ENCODE measurements at regions not wholly inside any gene's neighbourhood (a gene's known extent, or its start where the extent isn't known, plus 50 kb on each side); places are given as distances from the start of the nearest gene placed in this dataset.

GRCh38 chrX:44470816-44471215, 71.8 kb downstream of the FUNDC1 start:
- DNase-seq (ENCODE audit: low read depth) = no peak

DNA sequence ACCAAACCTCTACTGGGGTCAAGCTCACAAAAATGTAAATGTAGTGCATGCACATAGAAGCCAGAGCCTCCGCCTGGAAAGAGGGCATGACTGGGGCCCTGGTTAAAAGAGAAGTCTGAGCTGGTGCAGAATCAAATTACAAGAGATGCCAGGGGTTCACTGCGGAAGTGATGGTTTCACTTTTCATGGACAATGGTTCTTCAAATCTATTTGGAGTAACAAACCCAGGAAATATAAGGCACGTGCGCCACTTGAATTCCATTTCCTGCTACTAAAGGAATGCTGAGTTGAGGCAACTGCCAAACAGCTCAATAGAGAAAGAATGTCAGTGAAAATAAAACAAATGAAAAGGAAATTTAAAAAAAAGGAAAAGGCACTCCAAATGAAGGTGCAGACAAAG, 79.8 kb downstream of the FUNDC1 start:
- DNase-seq (ENCODE audit: low read depth) = no peak

DNA sequence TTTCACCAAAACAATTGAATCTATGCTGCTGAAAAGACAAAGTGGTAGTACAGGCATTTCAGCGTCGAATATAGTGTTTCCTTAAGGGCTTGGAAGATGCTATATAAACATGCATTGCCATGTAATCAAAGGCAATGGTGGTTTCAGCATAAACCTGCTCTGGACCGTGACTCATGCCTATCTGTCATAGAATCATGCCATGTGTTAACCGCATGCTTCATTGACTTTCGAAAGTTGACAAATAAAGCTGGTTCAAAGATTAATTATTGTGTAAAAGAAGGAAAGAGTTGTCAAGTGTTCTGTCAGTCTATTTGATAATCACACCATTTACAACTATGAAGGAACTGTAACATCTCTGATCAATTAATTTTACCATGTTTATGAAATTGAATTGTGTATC, 83.2 kb downstream of the FUNDC1 start:
- no peak for DNase-seq (ENCODE audit: low read depth)

DNA sequence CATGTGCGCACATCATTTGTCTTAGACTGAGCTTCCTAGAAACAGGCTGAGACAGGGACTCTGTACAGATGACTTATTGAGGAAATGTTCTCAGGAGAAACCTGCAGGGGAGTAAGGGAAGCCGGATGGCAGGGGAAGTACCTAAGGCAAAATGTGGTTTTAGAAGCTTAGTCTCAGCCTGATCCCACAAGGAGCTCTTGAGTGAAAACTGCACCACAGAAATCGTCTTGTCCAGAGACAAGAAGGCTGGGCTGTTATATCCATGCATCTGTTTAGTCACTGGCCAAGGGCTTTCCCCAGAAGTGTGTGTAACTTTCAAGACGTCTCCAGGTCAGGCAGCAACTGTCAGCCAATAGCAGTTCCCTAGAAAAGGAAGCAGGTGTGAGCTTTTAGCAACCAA, 86.0 kb downstream of the FUNDC1 start:
- no peak for DNase-seq (ENCODE audit: low read depth)

GRCh38 chrX:44451056-44451455, 91.6 kb downstream of the FUNDC1 start:
- DNase-seq (ENCODE audit: low read depth) = no peak

DNA sequence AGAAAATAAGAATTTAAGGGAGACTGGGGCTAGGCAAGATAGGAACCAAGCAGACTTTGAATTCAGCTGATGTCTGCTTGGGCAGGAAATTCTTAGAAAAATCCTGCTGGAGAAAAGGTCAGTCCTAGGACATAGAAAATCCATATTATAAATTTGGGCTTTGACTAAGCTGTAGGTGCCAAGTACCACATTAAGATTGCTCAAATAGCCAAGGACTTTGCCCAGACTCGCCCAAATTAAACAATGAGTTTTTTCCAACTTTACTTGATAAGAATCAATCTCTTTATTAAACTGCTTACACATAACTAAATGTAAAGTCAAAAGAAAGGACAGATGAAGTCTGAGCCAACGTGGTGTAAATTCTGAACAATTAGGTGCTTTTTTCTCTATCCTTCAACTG, 95.4 kb downstream of the FUNDC1 start:
- DNase-seq (ENCODE audit: low read depth) = no peak

DNA sequence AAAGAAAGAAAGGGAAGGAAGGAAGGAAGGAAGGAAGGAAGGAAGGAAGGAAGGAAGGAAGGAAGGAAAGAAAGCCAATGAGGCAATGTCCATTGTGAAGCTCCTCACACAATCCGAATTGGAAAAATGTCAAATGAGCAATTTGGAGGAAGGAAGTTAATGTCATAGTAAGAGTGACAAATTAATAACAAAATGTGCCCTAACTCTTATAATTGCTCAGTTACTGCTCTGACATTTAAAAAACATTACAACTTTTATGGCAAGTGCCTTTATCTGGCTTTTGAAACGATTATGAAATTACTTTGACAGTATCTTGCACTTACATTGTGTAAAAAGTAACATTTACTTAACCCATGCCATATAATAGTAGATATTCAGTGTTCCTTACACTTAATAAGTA, 96.5 kb upstream of the EFHC2 start:
- DNase-seq (ENCODE audit: low read depth) = no peak

- DNase-seq (ENCODE audit: low read depth) = no peak
Observed at GRCh38 chrX:44439242-44439794, 95.8 kb upstream of the EFHC2 start.

DNA sequence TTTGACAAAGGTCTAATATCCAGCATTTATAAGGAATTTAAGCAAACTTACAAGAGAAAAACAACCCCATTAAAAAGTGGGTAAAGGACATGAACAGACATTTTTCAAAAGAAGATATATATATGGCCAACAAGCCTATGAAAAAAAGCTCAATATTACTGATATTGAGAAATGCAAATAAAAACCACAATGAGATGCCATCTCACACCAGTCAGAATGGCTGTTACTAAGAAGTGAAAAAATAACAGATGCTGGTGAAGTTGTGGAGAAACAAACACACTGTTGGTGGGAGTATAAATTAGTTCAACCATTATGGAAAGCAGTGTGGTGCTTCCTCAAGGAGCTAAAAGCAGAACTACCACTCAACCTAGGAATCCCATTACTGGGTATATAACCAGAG, 91.6 kb upstream of the EFHC2 start:
- DNase-seq (ENCODE audit: low read depth) = no peak

DNA sequence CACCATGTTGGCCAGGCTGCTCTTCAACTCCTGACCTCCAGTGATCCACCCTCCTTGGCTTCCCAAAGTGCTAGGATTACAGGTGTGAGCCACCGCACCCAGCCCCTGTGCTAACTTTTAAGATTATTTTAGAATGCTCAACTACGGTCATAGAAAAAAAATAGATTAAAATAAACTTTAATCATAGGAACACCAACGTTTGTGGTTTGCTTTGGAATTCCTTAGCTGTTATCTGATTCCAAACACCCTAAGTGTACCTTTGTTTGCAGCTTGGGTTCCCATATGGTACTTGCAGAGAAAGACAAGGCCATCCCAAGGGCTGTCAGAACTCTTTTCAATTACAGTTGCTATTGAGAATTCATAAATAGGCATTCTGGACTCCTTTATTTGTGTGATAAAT, 90.1 kb upstream of the EFHC2 start:
- DNase-seq (ENCODE audit: low read depth) = no peak

DNA sequence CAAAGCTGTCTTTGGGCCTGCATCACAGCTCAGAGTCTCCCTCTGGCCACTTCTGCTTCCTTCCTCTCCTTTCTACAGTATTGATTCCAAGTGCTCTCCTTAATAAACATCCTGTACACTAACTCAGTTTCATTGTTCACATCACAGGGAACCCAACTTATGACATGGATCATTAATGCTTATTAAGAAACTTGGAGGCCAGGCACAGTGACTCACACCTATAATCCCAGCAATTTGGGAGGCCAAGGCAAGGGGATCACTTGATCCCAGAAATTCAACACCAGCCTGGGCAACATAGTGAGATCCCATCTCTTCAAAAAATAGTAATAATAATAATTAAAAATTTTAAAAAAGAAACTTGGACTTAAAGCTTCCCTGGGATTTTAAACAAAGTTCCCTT, 89.2 kb upstream of the EFHC2 start:
- no peak for DNase-seq (ENCODE audit: low read depth)

GRCh38 chrX:44431194-44431593, 87.7 kb upstream of the EFHC2 start:
- no peak for DNase-seq (ENCODE audit: low read depth)

GRCh38 chrX:44428989-44429627, 85.6 kb upstream of the EFHC2 start:
- no peak for DNase-seq (ENCODE audit: low read depth)

GRCh38 chrX:44422631-44423030, 79.2 kb upstream of the EFHC2 start:
- DNase-seq (ENCODE audit: low read depth) = no peak

DNA sequence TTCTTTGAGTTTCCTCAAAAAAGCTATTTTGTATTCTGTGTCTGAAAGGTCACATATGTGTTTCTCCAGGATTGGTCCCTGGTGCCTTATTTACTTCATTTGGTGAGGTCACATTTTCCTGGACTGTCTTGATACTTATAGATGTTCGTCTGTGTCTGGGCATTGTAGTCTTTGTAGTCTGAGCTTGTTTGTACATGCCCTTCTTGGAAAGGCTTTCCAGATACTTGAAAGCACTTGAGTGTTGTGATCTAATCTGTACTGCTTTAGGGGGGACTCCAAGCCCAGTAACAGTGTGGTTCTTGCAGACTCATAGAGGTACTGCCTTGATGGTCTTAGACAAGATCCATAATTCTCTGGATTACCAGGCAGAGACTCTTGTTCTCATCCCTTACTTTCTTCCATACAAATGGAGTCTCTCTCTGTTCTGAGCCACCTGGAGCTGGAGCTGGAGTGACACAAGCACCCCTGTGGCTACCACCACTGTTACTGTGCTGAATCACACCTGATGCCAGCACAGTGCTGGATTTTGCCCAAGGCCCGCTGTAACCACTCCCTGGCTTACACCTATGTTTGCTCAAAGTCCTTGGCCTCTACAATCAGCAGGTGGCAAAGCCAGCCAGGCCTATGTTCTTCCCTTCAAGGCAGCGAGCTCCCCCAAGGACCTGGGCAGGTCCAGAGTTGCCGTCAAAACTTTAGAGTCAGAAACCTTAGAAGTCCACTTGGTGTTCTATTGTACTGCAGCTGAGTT, 72.3 kb upstream of the EFHC2 start:
- DNase-seq (ENCODE audit: low read depth) = no peak

DNA sequence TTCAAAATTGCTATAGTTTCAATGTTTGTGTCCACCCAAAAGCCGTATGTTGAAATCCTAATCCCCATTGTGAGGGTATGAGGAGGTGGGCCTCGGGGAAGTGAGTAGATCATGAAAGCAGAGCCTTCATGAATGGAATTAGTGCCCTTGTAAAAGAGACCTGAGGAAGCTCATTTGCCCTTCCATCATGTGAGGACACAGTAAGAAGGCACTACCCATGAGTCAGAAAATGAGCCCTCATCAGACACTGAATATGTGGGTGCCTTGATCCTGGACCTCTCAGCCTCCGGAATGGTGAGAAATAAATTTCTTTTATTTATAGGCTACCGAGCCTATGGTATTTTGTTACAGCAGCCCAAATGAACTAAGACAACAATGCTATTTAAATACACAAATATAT, 57.7 kb upstream of the EFHC2 start:
- DNase-seq (ENCODE audit: low read depth) = no peak

DNA sequence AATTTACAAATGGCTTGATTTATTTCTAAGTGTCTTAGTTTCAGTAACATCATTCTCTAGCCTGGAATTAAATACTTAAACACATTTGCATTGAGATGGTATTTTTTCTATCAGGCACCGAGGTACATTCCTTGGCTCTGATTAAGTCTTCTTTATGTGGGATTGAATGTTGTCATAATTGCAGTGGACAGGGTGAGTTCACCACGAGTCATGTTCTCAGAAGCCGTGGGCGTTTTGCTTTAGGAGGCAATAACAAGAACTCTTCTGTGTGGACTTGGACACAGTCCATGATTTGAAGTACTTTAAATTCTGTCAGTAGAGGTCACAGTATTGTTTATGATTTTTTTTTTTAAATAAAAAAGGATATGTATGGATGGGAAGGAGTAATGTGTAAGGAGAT, 57.1 kb upstream of the EFHC2 start:
- peak; percentile 15 for DNase-seq (ENCODE audit: low read depth)

- DNase-seq (ENCODE audit: low read depth) = no peak
Observed at GRCh38 chrX:44400161-44400560, 56.7 kb upstream of the EFHC2 start.

Measured in activated T-cell treated with anti-CD3 and anti-CD28 coated beads for 48 hours (primary cell).